Testis (tissue), 2 donors: ENCODE measurements at regions not wholly inside any gene's neighbourhood (a gene's known extent, or its start where the extent isn't known, plus 50 kb on each side); places are given as distances from the start of the nearest gene placed in this dataset.

ENCODE experiments used
- DNase-seq: peaks from one replicate; pipeline ENCODE4 v3.0.0-alpha.2; 2019
- H3K27ac ChIP-seq, 2 donors: fragments of 200-600 bp; sonication (generic); one replicate each; pipeline ENCODE4 v1.5.1; 2019
- H3K27me3 ChIP-seq: fragments of 200-600 bp; sonication (generic); one replicate; pipeline ENCODE4 v1.5.1; 2019
- H3K36me3 ChIP-seq: fragments of 200-600 bp; sonication (generic); one replicate; pipeline ENCODE4 v1.5.1; 2017; ENCODE audit warnings: low read depth; ENCODE audit errors: missing control alignments
- H3K4me1 ChIP-seq: fragments of 200-600 bp; sonication (generic); one replicate; pipeline ENCODE4 v1.5.1; 2019
- H3K4me3 ChIP-seq, 2 donors: fragments of 200-600 bp; sonication (generic); one replicate each; pipeline ENCODE4 v1.5.1; 2017 to 2019
- H3K9me3 ChIP-seq: fragments of 200-600 bp; sonication (generic); one replicate; pipeline ENCODE4 v1.5.1; 2017
- POLR2A ChIP-seq: fragments of 450-650 bp; IDR thresholded peaks from one replicate; pipeline ENCODE4 v1.6.1; 2017; ENCODE audit warnings: antibody characterized with exemption, mild to moderate bottlenecking, moderate library complexity
- WGBS, 2 donors: methylation state at CpG; one replicate each; pipeline ENCODE4 v1.1.5; 2018; 5-methylcytosine and 5-hydroxymethylcytosine counted together
- intact Hi-C: fragments of 100-400 bp; cut with DNase I; formaldehyde crosslinking; loops from one replicate; pipeline ENCODE4 v1.15.1; 2023; ENCODE audit warnings: low total_unique reads
- TF ChIP-seq, protein P1 (sequence below), 3 experiments: fragments of 450-650 bp in 2 of 3; fragments of 200-600 bp in 1 of 3; sonication (generic) in 1 of 3; IDR thresholded peaks; one replicate each; pipeline ENCODE4 v1.5.1; 2016 to 2019; ENCODE audit warnings: antibody characterized with exemption in 3 of 3, mild to moderate bottlenecking in 2 of 3, moderate library complexity in 1 of 3

GRCh38 chr6:122033564-122034181 lies 365.8 kb upstream of the HSF2 start:
- intact Hi-C loops, result loop anchor here (10.0 kb wide), 1 partner anchor 609 kb away; no protein-coding TSS in a partner anchor
- no peak overlapping the region for H3K27ac ChIP-seq
- 11 to 19% methylated on average over 1 of the region's 1 CpG for WGBS, 2 donors
- TF ChIP-seq, protein P1, sequence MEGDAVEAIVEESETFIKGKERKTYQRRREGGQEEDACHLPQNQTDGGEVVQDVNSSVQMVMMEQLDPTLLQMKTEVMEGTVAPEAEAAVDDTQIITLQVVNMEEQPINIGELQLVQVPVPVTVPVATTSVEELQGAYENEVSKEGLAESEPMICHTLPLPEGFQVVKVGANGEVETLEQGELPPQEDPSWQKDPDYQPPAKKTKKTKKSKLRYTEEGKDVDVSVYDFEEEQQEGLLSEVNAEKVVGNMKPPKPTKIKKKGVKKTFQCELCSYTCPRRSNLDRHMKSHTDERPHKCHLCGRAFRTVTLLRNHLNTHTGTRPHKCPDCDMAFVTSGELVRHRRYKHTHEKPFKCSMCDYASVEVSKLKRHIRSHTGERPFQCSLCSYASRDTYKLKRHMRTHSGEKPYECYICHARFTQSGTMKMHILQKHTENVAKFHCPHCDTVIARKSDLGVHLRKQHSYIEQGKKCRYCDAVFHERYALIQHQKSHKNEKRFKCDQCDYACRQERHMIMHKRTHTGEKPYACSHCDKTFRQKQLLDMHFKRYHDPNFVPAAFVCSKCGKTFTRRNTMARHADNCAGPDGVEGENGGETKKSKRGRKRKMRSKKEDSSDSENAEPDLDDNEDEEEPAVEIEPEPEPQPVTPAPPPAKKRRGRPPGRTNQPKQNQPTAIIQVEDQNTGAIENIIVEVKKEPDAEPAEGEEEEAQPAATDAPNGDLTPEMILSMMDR (IDR thresholded peaks at IDR 0.05), result peak; percentile 46 to 52 (median 51)
- TF ChIP-seq POLR2A, result no peak
- no peaks in the 10 kb centered on the region for H3K36me3 ChIP-seq
- H3K4me1 ChIP-seq, result no peaks in the 10 kb centered on the region
- no peak overlapping the region for H3K4me3 ChIP-seq
- no peak for DNase-seq
- no peaks in the 10 kb centered on the region for H3K9me3 ChIP-seq
- no peaks in the 10 kb centered on the region for H3K27me3 ChIP-seq

DNA sequence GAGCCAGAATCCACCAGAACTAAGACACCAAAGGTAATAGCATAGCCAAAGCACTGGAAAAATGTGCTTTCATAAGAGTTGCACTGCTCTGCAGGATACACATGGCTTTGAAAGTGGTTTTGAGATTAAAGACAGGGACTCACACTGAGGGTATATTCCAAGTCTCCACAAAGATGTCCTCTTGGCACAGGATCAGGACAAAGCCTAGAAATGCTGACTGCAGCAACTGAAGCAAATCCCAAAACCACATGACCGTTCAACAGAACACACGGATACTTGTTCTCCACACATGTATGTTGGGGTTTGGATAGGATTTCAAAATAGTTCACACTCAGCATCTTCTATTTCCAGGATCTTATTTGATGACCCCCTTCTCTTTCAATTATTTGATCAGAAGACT lies 364.3 kb upstream of the HSF2 start:
- TF ChIP-seq, protein P1 (IDR thresholded peaks at IDR 0.05), result no peak
- TF ChIP-seq POLR2A, result no peak
- 71 to 82% methylated on average over 2 of the region's 2 CpGs for WGBS, 2 donors
- intact Hi-C loops, result loop anchor here (10.0 kb wide), 1 partner anchor 610 kb away; no protein-coding TSS in a partner anchor

GRCh38 chr6:122040261-122040660 lies 359.2 kb upstream of the HSF2 start:
- no peak overlapping the region for H3K27ac ChIP-seq
- no peaks in the 10 kb centered on the region for H3K27me3 ChIP-seq
- H3K36me3 ChIP-seq, result no peaks in the 10 kb centered on the region
- 93 to 96% methylated on average over 2 of the region's 2 CpGs for WGBS, 2 donors
- H3K9me3 ChIP-seq, result no peaks in the 10 kb centered on the region
- no peak overlapping the region for H3K4me3 ChIP-seq
- intact Hi-C loops, result no loop called here
- TF ChIP-seq, protein P1 (IDR thresholded peaks at IDR 0.05), result no peak
- TF ChIP-seq POLR2A, result no peak
- DNase-seq, result no peak
- H3K4me1 ChIP-seq, result no peaks in the 10 kb centered on the region

More for the DNA sequence above, 364.3 kb upstream of the HSF2 start:
- Histone ChIP-seq H3K4me3 (no peak overlapping the region), H3K36me3 (no peaks in the 10 kb centered on the region), H3K9me3 (no peaks in the 10 kb centered on the region), H3K27me3 (no peaks in the 10 kb centered on the region), H3K4me1 (no peaks in the 10 kb centered on the region), H3K27ac (no peak overlapping the region)
- no peak for DNase-seq

DNA sequence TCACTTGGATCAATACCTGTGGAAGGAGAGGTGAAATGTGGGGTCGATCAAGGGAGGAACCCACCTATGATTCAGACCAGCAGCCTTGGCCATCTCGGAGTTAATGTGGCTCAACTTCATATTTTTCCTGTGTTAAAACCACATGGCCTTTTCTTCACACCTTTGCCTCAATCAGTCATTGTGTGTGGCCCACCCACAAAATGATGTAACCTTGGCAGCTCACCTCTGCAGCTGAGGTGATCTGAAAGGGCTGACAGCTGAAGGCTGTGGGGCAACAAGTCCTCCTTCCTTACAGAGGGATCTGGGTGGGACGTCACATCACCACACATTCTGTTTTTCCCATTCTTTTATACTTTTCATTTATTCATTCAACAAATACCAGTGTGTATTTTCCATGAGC lies 357.1 kb upstream of the HSF2 start:
- 94% methylated on average over 3 of the region's 3 CpGs for WGBS, 2 donors
- no peaks in the 10 kb centered on the region for H3K9me3 ChIP-seq
- no peaks in the 10 kb centered on the region for H3K27me3 ChIP-seq
- no peaks in the 10 kb centered on the region for H3K36me3 ChIP-seq
- H3K27ac ChIP-seq, result no peak overlapping the region
- H3K4me3 ChIP-seq, result no peak overlapping the region
- H3K4me1 ChIP-seq, result no peaks in the 10 kb centered on the region
- TF ChIP-seq, protein P1 (IDR thresholded peaks at IDR 0.05), result no peak
- TF ChIP-seq POLR2A, result no peak
- DNase-seq, result no peak
- intact Hi-C loops, result no loop called here
